GM12874 (cell line): ENCODE measurements at regions not wholly inside any gene's neighbourhood (a gene's known extent, or its start where the extent isn't known, plus 50 kb on each side); places are given as distances from the start of the nearest gene placed in this dataset.

ENCODE experiments used
- TF ChIP-seq, protein P1 (sequence below): IDR thresholded peaks from 2 replicates; pipeline ENCODE4 v1.5.1; 2011; ENCODE audit warnings: low read depth, mild to moderate bottlenecking, control low read depth, low read length, moderate library complexity; ENCODE audit not compliant: insufficient read depth

DNA sequence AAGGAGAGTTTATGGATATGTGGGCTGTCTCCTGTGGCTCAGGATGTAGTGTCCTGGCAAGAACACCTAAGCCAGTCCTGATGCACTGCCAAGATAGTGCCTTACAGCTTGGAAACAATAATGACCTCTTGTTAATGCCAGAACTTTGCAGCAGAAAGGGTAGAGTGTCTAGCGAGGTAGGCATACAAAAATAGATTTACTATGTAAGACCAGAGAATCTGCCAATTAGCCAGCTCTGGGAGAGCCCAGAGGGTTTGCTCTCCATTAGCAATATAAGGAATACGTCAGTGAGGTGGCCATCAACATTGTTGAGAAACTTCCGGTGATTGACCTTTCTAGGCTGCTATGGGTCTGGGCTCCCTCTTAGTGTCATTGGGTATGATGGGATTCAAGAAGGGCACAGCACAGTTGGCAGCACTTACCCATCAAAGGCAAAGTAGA is 178.5 kb upstream of the GALNT2 start:
- TF ChIP-seq, protein P1, sequence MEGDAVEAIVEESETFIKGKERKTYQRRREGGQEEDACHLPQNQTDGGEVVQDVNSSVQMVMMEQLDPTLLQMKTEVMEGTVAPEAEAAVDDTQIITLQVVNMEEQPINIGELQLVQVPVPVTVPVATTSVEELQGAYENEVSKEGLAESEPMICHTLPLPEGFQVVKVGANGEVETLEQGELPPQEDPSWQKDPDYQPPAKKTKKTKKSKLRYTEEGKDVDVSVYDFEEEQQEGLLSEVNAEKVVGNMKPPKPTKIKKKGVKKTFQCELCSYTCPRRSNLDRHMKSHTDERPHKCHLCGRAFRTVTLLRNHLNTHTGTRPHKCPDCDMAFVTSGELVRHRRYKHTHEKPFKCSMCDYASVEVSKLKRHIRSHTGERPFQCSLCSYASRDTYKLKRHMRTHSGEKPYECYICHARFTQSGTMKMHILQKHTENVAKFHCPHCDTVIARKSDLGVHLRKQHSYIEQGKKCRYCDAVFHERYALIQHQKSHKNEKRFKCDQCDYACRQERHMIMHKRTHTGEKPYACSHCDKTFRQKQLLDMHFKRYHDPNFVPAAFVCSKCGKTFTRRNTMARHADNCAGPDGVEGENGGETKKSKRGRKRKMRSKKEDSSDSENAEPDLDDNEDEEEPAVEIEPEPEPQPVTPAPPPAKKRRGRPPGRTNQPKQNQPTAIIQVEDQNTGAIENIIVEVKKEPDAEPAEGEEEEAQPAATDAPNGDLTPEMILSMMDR: no peak

DNA sequence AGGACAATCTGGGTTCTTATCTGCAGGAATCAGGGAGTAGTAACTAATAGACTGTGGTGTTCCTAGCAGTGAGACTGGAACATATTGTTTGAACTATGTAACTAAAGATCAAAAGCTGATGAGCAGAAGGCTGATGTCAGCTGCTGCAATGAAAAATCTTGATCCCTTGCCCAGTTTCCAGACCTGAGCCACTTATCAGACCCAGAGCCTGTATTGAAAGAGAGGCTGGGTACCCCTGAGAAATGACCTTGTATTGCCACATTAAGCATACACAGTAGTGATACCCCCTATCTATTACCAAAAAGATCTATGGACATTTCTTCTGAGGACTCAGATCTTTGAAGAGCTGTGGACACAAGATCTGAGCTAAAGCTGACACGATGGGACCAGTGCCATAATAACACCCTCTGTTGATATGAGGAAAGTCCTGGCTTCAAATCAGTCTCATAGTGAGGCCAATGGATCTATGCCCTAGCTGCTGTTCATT is 178.0 kb upstream of the GALNT2 start:
- TF ChIP-seq, protein P1: no peak

DNA sequence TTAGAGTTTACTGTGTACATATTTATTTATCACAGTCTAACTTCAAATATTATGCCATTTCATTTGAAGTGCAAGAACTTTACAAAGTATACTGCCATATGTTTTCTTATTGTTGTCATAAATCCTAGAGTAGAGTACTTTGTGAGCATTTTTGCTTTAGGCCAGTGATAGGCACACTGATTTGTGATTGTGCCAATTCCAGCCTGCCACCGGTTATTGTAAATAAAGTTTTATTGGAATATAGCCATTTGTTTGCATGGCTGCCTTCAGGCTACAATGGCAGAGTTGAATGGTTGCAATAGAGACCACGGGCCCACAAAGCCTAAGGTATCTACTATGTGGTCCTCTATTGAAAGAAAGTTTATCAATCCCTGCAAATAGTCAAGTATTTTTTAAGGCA is 175.8 kb upstream of the GALNT2 start:
- TF ChIP-seq, protein P1: no peak

DNA sequence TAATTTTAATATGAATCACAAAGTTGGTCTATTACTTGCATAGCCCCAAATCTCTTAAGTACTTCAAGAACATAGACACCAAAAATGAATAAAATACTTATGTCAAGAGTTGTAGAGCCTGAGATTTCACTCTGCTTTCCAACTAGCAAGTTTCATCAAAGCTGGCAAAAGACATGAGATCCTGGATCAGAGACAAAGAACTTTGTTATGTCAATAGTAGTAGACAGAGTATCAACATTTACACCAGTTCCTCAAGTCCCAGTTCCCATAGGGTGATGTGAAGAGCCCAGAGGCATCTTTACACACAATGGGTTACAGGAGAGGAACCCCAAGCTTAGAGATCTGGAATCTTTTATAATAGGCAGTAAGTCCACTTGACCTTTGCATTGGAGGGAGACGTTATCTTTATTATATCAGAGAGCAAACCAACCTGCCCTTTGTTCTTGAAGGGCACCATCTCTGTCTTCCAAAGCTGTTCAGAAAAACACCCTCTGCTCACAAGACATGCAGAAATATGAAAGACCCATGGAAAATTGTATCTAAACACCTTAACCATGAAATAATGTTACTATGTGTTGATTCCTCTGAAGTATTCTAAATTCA is 174.4 kb upstream of the GALNT2 start:
- TF ChIP-seq, protein P1: no peak

DNA sequence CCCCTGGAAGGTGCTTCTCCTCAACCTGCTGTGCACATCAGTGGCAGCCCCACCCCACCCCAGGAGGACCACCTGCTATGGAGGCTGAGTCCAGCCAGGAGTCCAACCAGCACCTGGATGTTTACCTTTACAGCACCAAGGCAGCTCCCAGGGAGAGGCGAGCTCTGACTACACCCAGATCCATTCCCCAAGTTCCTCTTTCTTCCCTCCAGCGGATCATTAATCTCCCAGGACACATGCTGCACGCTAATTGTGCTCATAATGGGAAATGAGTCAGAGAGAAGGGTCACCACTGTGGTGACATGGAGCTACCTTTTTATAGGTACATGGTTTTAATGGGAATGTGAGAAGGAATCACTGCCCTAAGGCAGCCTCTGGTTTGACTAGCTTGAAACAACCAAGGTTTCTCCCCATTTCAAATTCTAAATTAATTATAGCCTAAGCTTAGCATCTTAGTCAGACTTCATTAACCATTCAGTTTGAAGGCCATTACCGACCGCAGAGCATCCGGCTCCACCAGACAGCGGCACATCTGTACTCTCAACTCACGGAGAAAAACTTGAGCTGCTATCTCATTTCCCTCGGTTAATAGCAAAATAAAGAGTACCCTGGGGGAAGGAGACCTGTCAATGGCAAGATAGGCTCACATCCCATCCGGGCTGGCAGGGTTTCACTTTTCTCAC is 173.1 kb upstream of the GALNT2 start:
- TF ChIP-seq, protein P1: no peak

DNA sequence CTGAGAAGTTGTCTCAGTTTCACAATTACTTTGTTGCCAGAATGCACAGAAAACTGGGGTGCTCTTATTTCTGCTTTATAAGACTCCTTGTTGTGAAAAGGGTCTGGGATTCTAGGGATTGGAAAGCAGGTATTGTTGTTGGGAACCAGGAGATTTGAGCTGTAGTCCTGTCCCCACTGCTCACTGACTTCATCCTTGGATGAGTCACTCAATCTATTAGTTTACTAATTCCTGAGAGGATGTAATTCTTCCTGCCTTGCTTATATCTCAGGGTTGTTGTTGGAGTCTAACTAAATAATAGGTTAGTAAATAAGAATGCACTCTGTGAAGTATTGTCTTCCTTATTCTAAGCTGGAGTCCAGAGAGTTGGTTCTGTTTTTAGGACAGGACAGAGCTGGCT is 172.5 kb upstream of the GALNT2 start:
- TF ChIP-seq, protein P1: no peak

DNA sequence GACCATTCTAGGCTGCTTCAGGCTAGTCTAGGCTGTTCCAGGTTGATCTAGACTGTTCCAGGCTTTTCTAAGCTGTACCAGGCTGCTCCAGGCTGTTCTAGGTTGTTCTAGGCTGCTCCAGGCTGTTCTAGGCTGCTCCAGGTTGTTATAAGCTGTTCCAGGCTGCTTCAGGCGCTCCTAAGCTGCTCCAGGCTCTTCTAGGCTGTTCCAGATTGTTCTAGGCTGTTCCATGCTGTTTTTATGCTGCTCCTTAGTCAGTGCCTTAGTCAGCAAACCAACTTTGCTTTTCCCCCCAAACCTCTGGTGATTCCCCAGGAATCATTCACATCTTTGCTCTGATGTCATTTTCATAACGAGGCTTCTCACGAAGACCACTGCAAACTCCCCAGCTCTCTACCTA is 171.4 kb upstream of the GALNT2 start:
- TF ChIP-seq, protein P1: no peak
